ENCODE measurements at regions not wholly inside any gene's neighbourhood (a gene's known extent, or its start where the extent isn't known, plus 50 kb on each side); places are given as distances from the start of the nearest gene placed in this dataset.

DNA sequence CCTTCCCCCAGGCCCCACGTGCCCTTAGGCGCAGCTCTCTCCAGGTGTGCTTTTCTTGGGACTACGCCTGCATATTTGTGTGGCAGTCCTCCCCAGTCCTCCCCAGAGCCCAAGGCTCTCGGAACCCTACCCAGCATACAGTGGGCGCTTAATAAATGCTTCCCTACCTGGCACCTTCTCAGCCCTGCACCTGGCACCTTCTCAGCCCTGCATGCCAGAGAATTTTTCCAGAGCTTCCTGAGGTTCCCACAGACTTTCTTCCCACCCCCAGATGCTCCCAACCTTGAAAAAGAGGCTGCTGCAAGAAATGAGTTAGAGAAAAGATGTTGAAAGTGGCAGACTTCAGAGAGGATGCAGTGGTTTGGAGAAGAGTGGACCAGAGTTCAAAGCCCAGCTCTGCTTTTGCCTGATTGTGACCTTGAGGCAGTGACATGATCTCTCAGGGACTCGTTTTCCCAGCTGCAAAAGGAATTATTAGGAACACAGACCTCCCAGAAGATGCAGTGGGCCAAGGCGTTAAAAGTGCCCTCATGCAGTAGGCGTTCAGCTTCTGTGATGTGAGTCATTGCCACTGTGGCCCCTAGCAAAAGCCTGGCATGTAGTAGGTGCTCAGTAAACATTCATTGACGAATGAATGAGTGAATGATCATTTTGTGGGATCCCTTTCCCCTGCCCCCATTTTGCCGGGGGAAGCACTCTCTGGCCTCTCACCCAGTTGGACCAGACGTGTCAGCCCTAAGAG lies 167.2 kb downstream of the PHETA1 start:
- Histone ChIP-seq H3K9me3 (no peaks in the 10 kb centered on the region), H3K4me1 (no peaks in the 10 kb centered on the region), H3K36me3 (no peaks in the 10 kb centered on the region), H3K27ac (no peak overlapping the region), H3K27me3 (peaks cover 0 to 6% of the 10 kb centered on the region in 2 donors), H3K4me3 (no peak overlapping the region)
- TF ChIP-seq POLR2A (IDR thresholded peaks at IDR 0.05), result no peak
- TF ChIP-seq, protein P1, sequence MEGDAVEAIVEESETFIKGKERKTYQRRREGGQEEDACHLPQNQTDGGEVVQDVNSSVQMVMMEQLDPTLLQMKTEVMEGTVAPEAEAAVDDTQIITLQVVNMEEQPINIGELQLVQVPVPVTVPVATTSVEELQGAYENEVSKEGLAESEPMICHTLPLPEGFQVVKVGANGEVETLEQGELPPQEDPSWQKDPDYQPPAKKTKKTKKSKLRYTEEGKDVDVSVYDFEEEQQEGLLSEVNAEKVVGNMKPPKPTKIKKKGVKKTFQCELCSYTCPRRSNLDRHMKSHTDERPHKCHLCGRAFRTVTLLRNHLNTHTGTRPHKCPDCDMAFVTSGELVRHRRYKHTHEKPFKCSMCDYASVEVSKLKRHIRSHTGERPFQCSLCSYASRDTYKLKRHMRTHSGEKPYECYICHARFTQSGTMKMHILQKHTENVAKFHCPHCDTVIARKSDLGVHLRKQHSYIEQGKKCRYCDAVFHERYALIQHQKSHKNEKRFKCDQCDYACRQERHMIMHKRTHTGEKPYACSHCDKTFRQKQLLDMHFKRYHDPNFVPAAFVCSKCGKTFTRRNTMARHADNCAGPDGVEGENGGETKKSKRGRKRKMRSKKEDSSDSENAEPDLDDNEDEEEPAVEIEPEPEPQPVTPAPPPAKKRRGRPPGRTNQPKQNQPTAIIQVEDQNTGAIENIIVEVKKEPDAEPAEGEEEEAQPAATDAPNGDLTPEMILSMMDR (IDR thresholded peaks at IDR 0.05), result no peak
- intact Hi-C loops (cut with DNase I; ENCODE audit: low total_unique reads), result no loop called here
- DNase-seq, result no peak

- Histone ChIP-seq H3K27me3 (peaks cover 0 to 6% of the 10 kb centered on the region in 2 donors), H3K27ac (no peak overlapping the region), H3K36me3 (no peaks in the 10 kb centered on the region), H3K9me3 (no peaks in the 10 kb centered on the region), H3K4me3 (no peak overlapping the region), H3K4me1 (no peaks in the 10 kb centered on the region)
- DNase-seq, result no peak
- no peak for TF ChIP-seq POLR2A (IDR thresholded peaks at IDR 0.05)
- TF ChIP-seq, protein P1 (IDR thresholded peaks at IDR 0.05), result no peak
- intact Hi-C loops (cut with DNase I; ENCODE audit: low total_unique reads), result no loop called here
These were observed 167.9 kb downstream of the PHETA1 start for GRCh38 chr12:111201036-111201435.

GRCh38 chr12:111197376-111197944 lies 171.4 kb downstream of the PHETA1 start:
- no peak for DNase-seq
- Histone ChIP-seq H3K27me3 (peaks cover 0 to 2% of the 10 kb centered on the region in 2 donors), H3K4me1 (no peaks in the 10 kb centered on the region), H3K36me3 (no peaks in the 10 kb centered on the region), H3K27ac (no peak overlapping the region), H3K9me3 (no peaks in the 10 kb centered on the region), H3K4me3 (no peak overlapping the region)
- TF ChIP-seq POLR2A (IDR thresholded peaks at IDR 0.05), result no peak
- TF ChIP-seq, protein P1 (IDR thresholded peaks at IDR 0.05), result no peak
- intact Hi-C loops (cut with DNase I; ENCODE audit: low total_unique reads), result no loop called here

DNA sequence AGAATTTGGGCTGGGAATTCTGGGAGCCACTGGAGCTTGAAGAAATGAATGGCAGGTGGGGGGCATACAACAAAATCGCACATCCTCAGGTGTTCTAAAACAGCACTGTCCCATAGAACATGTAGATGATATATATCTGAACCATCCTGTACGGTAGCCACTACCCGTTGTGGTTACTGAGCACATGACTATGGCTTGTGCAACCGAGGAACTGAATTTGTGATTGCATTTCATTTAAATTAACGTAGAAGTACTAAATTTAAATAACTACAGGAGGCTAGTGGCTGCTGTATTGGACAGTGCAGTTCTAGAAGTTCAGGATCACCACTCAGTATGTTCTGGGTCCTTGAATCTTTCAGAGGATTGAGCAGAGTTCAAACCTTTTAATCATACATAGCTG lies 172.4 kb downstream of the PHETA1 start:
- DNase-seq, result no peak
- no peak for TF ChIP-seq POLR2A (IDR thresholded peaks at IDR 0.05)
- TF ChIP-seq, protein P1 (IDR thresholded peaks at IDR 0.05), result no peak
- Histone ChIP-seq H3K27me3 (peaks cover 0 to 2% of the 10 kb centered on the region in 2 donors), H3K9me3 (no peaks in the 10 kb centered on the region), H3K27ac (no peak overlapping the region), H3K4me3 (no peak overlapping the region), H3K4me1 (no peaks in the 10 kb centered on the region), H3K36me3 (no peaks in the 10 kb centered on the region)
- intact Hi-C loops (cut with DNase I; ENCODE audit: low total_unique reads), result no loop called here

GRCh38 chr12:111195316-111195715 lies 173.6 kb downstream of the PHETA1 start:
- Histone ChIP-seq H3K4me1 (no peaks in the 10 kb centered on the region), H3K9me3 (no peaks in the 10 kb centered on the region), H3K36me3 (no peaks in the 10 kb centered on the region), H3K4me3 (no peak overlapping the region), H3K27me3 (peaks cover 0 to 2% of the 10 kb centered on the region in 2 donors), H3K27ac (no peak overlapping the region)
- TF ChIP-seq POLR2A (IDR thresholded peaks at IDR 0.05), result no peak
- TF ChIP-seq, protein P1 (IDR thresholded peaks at IDR 0.05), result no peak
- intact Hi-C loops (cut with DNase I; ENCODE audit: low total_unique reads), result no loop called here
- DNase-seq, result no peak

All from uterus (tissue), 3 donors.